ENCODE measurements at regions not wholly inside any gene's neighbourhood (a gene's known extent, or its start where the extent isn't known, plus 50 kb on each side); places are given as distances from the start of the nearest gene placed in this dataset.

DNA sequence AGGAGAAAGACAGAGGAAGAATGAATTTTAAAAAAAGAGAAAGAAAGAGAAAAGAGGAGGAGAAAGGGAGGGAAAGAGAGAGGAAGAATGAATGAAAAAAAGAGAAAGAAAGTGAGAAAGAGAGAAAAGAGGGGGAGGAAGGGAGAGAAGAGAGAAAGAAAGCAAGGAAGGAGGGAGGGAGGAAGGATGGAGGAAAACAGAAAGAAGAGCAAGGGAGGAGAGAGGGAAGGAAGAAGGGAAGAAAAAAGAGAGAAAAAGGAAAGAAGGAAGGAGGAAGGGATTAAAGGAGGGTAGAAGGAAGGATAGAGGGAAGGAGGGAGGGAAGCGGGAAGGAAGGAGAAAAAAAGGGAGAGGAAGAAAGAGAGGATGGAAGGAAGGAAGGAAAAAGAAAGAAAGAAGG is 122.3 kb upstream of the ZNF507 start:
- Histone ChIP-seq H3K4me3 (ENCODE audit: low read depth, low read length) (no peak overlapping the region), H3K27ac (ENCODE audit: low read depth, low read length) (no peak overlapping the region), H3K9me3 (ENCODE audit: control insufficient read depth, insufficient read depth, low read length) (no peaks in the 10 kb centered on the region; the same call in 1 of the 2 replicates), H3K27me3 (ENCODE audit: control insufficient read depth, insufficient read depth, low read length) (peaks cover 7% of the 10 kb centered on the region)
- ChIA-PET CTCF (interaction anchor here (0.8 to 6.5 kb wide), 7 partner anchors 9 to 1555 kb away, joined by 3 to 121 read pairs (median 4); no protein-coding TSS in a partner anchor), POLR2A (no interaction called here)
- TF ChIP-seq, protein P1, sequence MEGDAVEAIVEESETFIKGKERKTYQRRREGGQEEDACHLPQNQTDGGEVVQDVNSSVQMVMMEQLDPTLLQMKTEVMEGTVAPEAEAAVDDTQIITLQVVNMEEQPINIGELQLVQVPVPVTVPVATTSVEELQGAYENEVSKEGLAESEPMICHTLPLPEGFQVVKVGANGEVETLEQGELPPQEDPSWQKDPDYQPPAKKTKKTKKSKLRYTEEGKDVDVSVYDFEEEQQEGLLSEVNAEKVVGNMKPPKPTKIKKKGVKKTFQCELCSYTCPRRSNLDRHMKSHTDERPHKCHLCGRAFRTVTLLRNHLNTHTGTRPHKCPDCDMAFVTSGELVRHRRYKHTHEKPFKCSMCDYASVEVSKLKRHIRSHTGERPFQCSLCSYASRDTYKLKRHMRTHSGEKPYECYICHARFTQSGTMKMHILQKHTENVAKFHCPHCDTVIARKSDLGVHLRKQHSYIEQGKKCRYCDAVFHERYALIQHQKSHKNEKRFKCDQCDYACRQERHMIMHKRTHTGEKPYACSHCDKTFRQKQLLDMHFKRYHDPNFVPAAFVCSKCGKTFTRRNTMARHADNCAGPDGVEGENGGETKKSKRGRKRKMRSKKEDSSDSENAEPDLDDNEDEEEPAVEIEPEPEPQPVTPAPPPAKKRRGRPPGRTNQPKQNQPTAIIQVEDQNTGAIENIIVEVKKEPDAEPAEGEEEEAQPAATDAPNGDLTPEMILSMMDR (IDR thresholded peaks at IDR 0.05; ENCODE audit: low read depth, low read length), result no peak
- DNase-seq (ENCODE audit: low read depth, low spot score), result no peak

DNA sequence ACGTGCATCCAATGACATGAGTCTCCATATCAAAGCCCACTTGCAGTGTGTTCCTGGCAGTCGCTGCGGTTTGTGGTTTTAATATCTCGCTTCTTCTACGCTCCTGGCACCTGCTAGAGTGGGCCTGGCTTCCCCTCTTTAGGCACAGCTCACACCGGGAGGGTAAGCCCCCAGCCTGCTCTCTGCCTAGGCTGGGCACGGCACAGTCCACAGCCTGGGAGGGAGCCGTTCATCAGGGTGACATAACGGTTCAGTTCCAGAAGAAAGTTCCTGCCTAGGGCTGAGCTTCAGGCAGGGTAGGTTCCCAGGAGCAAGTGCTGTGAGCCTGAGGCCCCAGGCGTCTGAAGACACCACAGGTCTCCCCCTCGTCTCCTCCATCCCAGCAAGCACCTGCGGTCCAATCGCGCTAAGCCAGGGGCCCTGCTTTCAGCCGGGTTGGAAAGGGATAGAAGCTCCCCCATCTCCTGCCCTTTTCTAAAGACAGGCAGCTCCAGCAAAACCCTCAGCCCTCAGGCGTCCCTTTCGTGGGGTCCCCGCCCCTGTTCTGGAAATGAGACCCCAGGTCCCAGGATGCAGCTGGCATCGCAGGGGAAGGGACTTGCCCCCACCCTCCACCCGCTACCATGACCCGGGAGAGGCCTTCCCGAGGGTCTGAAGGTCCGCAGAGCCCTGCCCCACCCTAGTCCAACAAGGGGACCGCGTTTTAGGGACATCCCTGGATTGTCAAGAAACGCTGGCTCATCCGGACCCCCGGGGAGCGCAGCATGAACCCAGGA is 121.6 kb upstream of the ZNF507 start:
- peaks cover 7% of the 10 kb centered on the region for H3K27me3 ChIP-seq (ENCODE audit: control insufficient read depth, insufficient read depth, low read length)
- POLR2A ChIA-PET, result no interaction called here
- no peak overlapping the region for H3K4me3 ChIP-seq (ENCODE audit: low read depth, low read length)
- no peaks in the 10 kb centered on the region; the same call in 1 of the 2 replicates for H3K9me3 ChIP-seq (ENCODE audit: control insufficient read depth, insufficient read depth, low read length)
- DNase-seq (ENCODE audit: low read depth, low spot score), result no peak
- TF ChIP-seq, protein P1 (IDR thresholded peaks at IDR 0.05; ENCODE audit: low read depth, low read length), result no peak
- CTCF ChIA-PET, result interaction anchor here (0.6 to 6.5 kb wide), 71 partner anchors 9 to 1574 kb away, joined by 3 to 121 read pairs (median 4); no protein-coding TSS in a partner anchor
- no peak overlapping the region for H3K27ac ChIP-seq (ENCODE audit: low read depth, low read length)

DNA sequence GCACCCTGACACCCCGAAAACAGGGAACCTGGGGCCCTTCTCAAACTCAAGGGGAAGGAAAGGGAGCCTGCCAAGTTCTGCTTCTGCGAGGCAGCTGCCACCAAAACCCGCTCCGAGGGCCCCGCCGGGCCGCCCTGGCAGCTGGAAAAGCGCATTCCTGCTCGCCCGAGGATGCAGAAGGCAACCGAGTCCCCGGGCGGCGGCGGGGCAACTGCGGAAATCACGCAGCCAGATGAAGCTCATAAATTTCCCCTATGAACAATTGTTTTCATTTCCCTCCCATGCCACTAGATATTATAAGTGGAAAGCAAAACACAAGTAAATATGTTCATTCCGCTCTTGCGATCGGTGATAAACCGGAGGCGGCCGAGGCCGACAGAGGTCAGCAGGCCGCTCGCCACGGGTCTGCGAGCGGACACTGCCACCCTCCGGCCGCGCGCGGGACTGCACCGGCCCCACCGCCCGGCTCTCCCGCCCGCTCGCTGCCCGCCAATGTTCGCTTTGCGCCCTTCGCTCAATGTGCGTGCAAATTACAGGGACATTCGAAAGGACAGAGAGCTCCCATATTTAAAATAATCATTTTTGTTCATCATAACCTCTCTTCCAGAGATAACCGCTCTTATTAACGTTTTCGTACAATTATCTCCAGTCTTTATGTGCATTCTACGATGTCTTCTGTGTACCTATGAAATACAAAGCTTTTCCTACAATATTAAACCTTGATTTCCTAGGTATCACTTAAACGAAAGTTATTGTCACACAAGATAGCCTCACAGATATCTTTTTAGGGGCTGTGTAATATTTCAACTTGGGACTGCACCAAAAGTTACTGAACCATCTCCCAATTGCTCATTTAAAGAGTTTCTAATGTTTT is 120.8 kb upstream of the ZNF507 start:
- no peak overlapping the region for H3K4me3 ChIP-seq (ENCODE audit: low read depth, low read length)
- no peak for DNase-seq (ENCODE audit: low read depth, low spot score)
- peaks cover 7% of the 10 kb centered on the region for H3K27me3 ChIP-seq (ENCODE audit: control insufficient read depth, insufficient read depth, low read length)
- CTCF ChIA-PET, result interaction anchor here (0.6 to 6.5 kb wide), 77 partner anchors 8 to 1772 kb away, joined by 3 to 121 read pairs (median 3); no protein-coding TSS in a partner anchor
- no peak overlapping the region for H3K27ac ChIP-seq (ENCODE audit: low read depth, low read length)
- POLR2A ChIA-PET, result no interaction called here
- no peaks in the 10 kb centered on the region; the same call in 1 of the 2 replicates for H3K9me3 ChIP-seq (ENCODE audit: control insufficient read depth, insufficient read depth, low read length)
- TF ChIP-seq, protein P1 (IDR thresholded peaks at IDR 0.05; ENCODE audit: low read depth, low read length), result peak; percentile 87

DNA sequence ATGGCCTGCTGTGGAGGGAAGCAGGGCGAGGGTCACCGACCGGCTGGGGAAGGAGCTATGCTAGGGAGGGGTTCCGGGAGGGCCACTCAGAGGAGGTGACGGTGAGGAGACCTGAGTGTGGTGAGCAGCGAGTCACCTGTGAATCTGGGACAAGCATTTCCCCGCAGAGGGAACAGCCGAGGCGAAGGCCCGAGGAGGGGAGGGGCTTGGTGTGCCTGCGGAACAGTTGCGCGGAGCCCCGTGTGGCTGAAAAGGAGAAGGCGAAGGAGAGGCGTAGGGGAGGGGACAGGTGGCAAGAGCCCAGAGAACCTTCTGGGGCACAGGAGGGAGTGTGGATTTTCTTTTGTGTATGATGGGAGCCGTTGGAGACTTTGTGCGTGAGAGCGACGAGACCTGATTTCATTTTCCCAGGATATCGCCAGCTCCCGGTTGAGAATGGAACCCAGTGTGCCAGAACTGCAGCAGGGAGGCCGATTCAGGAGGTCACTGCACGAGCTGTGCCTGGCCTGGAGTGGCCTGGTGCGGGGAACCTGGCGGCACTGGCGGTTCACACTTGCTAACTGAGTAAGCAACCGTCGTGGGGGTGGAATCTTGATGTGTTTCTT is 117.7 kb upstream of the ZNF507 start:
- TF ChIP-seq, protein P1 (IDR thresholded peaks at IDR 0.05; ENCODE audit: low read depth, low read length), result no peak
- no peaks in the 10 kb centered on the region; the same call in 1 of the 2 replicates for H3K9me3 ChIP-seq (ENCODE audit: control insufficient read depth, insufficient read depth, low read length)
- H3K27ac ChIP-seq (ENCODE audit: low read depth, low read length), result no peak overlapping the region
- H3K27me3 ChIP-seq (ENCODE audit: control insufficient read depth, insufficient read depth, low read length), result peaks cover 7% of the 10 kb centered on the region
- ChIA-PET POLR2A (no interaction called here), CTCF (interaction anchor here (0.6 to 1.2 kb wide), 2 partner anchors 1440 to 1558 kb away, joined by 3 to 4 read pairs; no protein-coding TSS in a partner anchor)
- no peak overlapping the region for H3K4me3 ChIP-seq (ENCODE audit: low read depth, low read length)
- DNase-seq (ENCODE audit: low read depth, low spot score), result no peak

Data from AG04450 (cell line).